H1 (cell line): ENCODE measurements at regions not wholly inside any gene's neighbourhood (a gene's known extent, or its start where the extent isn't known, plus 50 kb on each side); places are given as distances from the start of the nearest gene placed in this dataset.

Source experiments
- CTCF ChIA-PET: fragments of 300-600 bp; sonication (Branson Sonifier 250); formaldehyde crosslinking; loops from one replicate; lab custom pipeline; 2021; ENCODE audit not compliant: partially characterized antibody; lab: Charles Lee
- POLR2A ChIA-PET: fragments of 300-600 bp; sonication (Branson Sonifier 250); formaldehyde crosslinking; loops from one replicate; lab custom pipeline; 2021; ENCODE audit warnings: inconsistent platforms; ENCODE audit not compliant: partially characterized antibody; lab: Charles Lee
- DNase-seq, 2 experiments: peaks; one replicate each; pipeline versions ENCODE4 v3.0.0 to v3.0.0-alpha.2; 2010 to 2022; ENCODE audit warnings: low spot score in 2 of 2, low read depth in 1 of 2, mixed read lengths in 1 of 2
- FAIRE-seq: peaks from 2 replicates; lab custom pipeline; 2011; peaks lifted over from hg19 to GRCh38; lab: Jason Lieb, UNC
- H2AFZ ChIP-seq: 2 replicates; pipeline ENCODE4 v1.8.1; 2012; ENCODE audit warnings: low read length, inconsistent platforms
- H2AK5ac ChIP-seq: 2 replicates; pipeline ENCODE4 v1.6.1; 2013; ENCODE audit warnings: low read depth, low read length
- H2BK120ac ChIP-seq: replicated peaks from 2 replicates; pipeline ENCODE3; 2013; ENCODE audit warnings: low read depth, low read length, inconsistent platforms
- H2BK12ac ChIP-seq: 2 replicates; pipeline ENCODE4 v1.6.1; 2013; ENCODE audit warnings: low read depth, low read length
- H2BK15ac ChIP-seq: 2 replicates; pipeline ENCODE4 v1.6.1; 2013; ENCODE audit warnings: low read length
- H2BK20ac ChIP-seq: 2 replicates; pipeline ENCODE4 v1.6.1; 2013; ENCODE audit warnings: low read length
- H2BK5ac ChIP-seq: 2 replicates; pipeline ENCODE4 v1.6.1; 2013; ENCODE audit warnings: low read depth, low read length
- H3K14ac ChIP-seq: 2 replicates; pipeline ENCODE4 v1.6.1; 2013; ENCODE audit warnings: inconsistent platforms; ENCODE audit not compliant: insufficient read length
- H3K18ac ChIP-seq: 2 replicates; pipeline ENCODE4 v1.6.1; 2013; ENCODE audit warnings: low read length; ENCODE audit errors: extremely low read depth
- H3K23ac ChIP-seq: 2 replicates; pipeline ENCODE4 v1.6.1; 2013; ENCODE audit warnings: inconsistent platforms; ENCODE audit not compliant: insufficient read length
- H3K23me2 ChIP-seq: 2 replicates; pipeline ENCODE4 v1.6.1; 2013; ENCODE audit warnings: low read depth, low read length
- H3K27ac ChIP-seq: 2 replicates; pipeline ENCODE4 v1.6.1; 2011; ENCODE audit warnings: low read depth, low read length, inconsistent platforms
- H3K27me3 ChIP-seq, 4 experiments: replicated peaks in 1 of 4; 1 replicate in 1 of 4; 2 replicates in 3 of 4; pipeline versions ENCODE4 v1.6.1 to v1.8.1; 2011 to 2013; ENCODE audit warnings: low read length in 3 of 4, mild to moderate bottlenecking in 3 of 4, inconsistent platforms in 2 of 4, mixed read lengths in 2 of 4, moderate library complexity in 1 of 4; ENCODE audit not compliant: control insufficient read depth in 3 of 4, insufficient read depth in 3 of 4; ENCODE audit errors: extremely low read depth in 1 of 4
- H3K36me3 ChIP-seq, 4 experiments: 2 replicates each; pipeline versions ENCODE4 v1.6.1 to v1.8.1; 2011 to 2013; ENCODE audit warnings: mild to moderate bottlenecking in 4 of 4, low read length in 3 of 4, moderate library complexity in 2 of 4, control low read depth in 1 of 4, inconsistent platforms in 1 of 4; ENCODE audit not compliant: insufficient read depth in 4 of 4, control insufficient read depth in 2 of 4
- H3K4ac ChIP-seq: replicated peaks from 2 replicates; pipeline ENCODE3; 2013; ENCODE audit warnings: low read length, low read depth, mixed read lengths, inconsistent platforms; ENCODE audit not compliant: insufficient read length
- H3K4me1 ChIP-seq, 4 experiments: replicated peaks in 1 of 4; 1 replicate in 1 of 4; 2 replicates in 3 of 4; pipeline versions ENCODE4 v1.6.1 to v1.8.1; 2011 to 2013; ENCODE audit warnings: low read length in 3 of 4, inconsistent platforms in 2 of 4, mixed read lengths in 1 of 4; ENCODE audit not compliant: insufficient read depth in 4 of 4, control insufficient read depth in 3 of 4
- H3K4me2 ChIP-seq, 2 experiments: 2 replicates each; pipeline versions ENCODE4 v1.6.1 to v1.8.1; 2011 to 2013; ENCODE audit warnings: low read depth in 2 of 2, low read length in 2 of 2, control low read depth in 1 of 2, inconsistent platforms in 1 of 2, mild to moderate bottlenecking in 1 of 2; ENCODE audit not compliant: insufficient read depth in 1 of 2
- H3K4me3 ChIP-seq, 4 experiments: fragments of 200-600, 300-600 bp in 1 of 4; sonication (generic), shearing (Covaris generic), sonication (Bioruptor Twin) in 1 of 4; 2 replicates each; pipeline versions ENCODE4 v1.5.1 to v1.8.1; 2011 to 2016; ENCODE audit warnings: low read length in 4 of 4, low read depth in 3 of 4, control low read depth in 2 of 4, inconsistent platforms in 2 of 4, mild to moderate bottlenecking in 2 of 4, mixed read lengths in 1 of 4, moderate library complexity in 1 of 4; ENCODE audit not compliant: insufficient read depth in 2 of 4; ENCODE audit errors: extremely low read depth in 1 of 4
- H3K56ac ChIP-seq: replicated peaks from 2 replicates; pipeline ENCODE3; 2013; ENCODE audit warnings: low read depth, mild to moderate bottlenecking, mixed read lengths, low read length, inconsistent platforms; ENCODE audit not compliant: insufficient read length
- H3K79me1 ChIP-seq: 2 replicates; pipeline ENCODE4 v1.6.1; 2013; ENCODE audit warnings: low read depth, low read length, control low read depth
- H3K79me2 ChIP-seq, 2 experiments: 2 replicates each; pipeline versions ENCODE4 v1.6.1 to v1.8.1; 2012 to 2013; ENCODE audit warnings: low read length in 2 of 2, mild to moderate bottlenecking in 2 of 2, inconsistent platforms in 1 of 2; ENCODE audit not compliant: insufficient read depth in 2 of 2, control insufficient read depth in 1 of 2
- H3K9ac ChIP-seq, 4 experiments: replicated peaks in 1 of 4; 1 replicate in 1 of 4; 2 replicates in 3 of 4; pipeline versions ENCODE4 v1.6.1 to v1.8.1; 2011 to 2013; ENCODE audit warnings: low read depth in 3 of 4, low read length in 3 of 4, control low read depth in 2 of 4, mild to moderate bottlenecking in 2 of 4, moderate library complexity in 2 of 4, inconsistent platforms in 1 of 4; ENCODE audit errors: extremely low read depth in 1 of 4
- H3K9me3 ChIP-seq, 2 experiments: 2 replicates each; pipeline versions ENCODE4 v1.6.1 to v1.8.1; 2012 to 2013; ENCODE audit warnings: mild to moderate bottlenecking in 2 of 2, moderate library complexity in 2 of 2, control low read depth in 1 of 2, inconsistent platforms in 1 of 2, low read depth in 1 of 2, low read length in 1 of 2, mixed read lengths in 1 of 2; ENCODE audit not compliant: insufficient read depth in 2 of 2
- H4K20me1 ChIP-seq, 2 experiments: replicated peaks in 1 of 2; 2 replicates each; pipeline versions ENCODE3 to v1.8.1; 2011 to 2013; ENCODE audit warnings: inconsistent platforms in 2 of 2, low read length in 2 of 2, mild to moderate bottlenecking in 1 of 2; ENCODE audit not compliant: insufficient read depth in 2 of 2, control insufficient read depth in 1 of 2
- H4K5ac ChIP-seq: 2 replicates; pipeline ENCODE4 v1.6.1; 2013; ENCODE audit warnings: low read length, low read depth, mixed read lengths, inconsistent platforms; ENCODE audit not compliant: insufficient read length
- H4K8ac ChIP-seq: 2 replicates; pipeline ENCODE4 v1.8.0; 2013; ENCODE audit warnings: mild to moderate bottlenecking, moderate library complexity, low read length, inconsistent platforms; ENCODE audit not compliant: insufficient read depth; ENCODE audit errors: extremely low read depth
- H4K91ac ChIP-seq: replicated peaks from 2 replicates; pipeline ENCODE3; 2013; ENCODE audit warnings: low read length, mixed read lengths, inconsistent platforms; ENCODE audit not compliant: insufficient read length
- FOSL1 ChIP-seq: IDR thresholded peaks from 2 replicates; pipeline ENCODE4 v1.6.1; 2011; ENCODE audit warnings: mild to moderate bottlenecking, low read depth, low read length, moderate library complexity; ENCODE audit not compliant: insufficient read depth
- JUND ChIP-seq: IDR thresholded peaks from 2 replicates; pipeline ENCODE4 v1.6.1; 2011; ENCODE audit warnings: mild to moderate bottlenecking, improper control_type of control experiment, low read length
- MAFK ChIP-seq: IDR thresholded peaks from 2 replicates; pipeline ENCODE4 v1.6.1; 2012; ENCODE audit warnings: low read depth, mild to moderate bottlenecking, improper control_type of control experiment, low read length
- POLR2AphosphoS5 ChIP-seq: IDR thresholded peaks from 2 replicates; pipeline ENCODE4 v1.6.1; 2011; ENCODE audit warnings: low read depth, low read length
- RAD21 ChIP-seq, 2 experiments: IDR thresholded peaks in 1 of 2; conservative IDR thresholded peaks in 1 of 2; 2 replicates each; pipeline ENCODE4 v1.6.1; 2011; ENCODE audit warnings: low read depth in 2 of 2, low read length in 2 of 2, improper control_type of control experiment in 1 of 2, inconsistent platforms in 1 of 2, mild to moderate bottlenecking in 1 of 2, moderate library complexity in 1 of 2
- SP1 ChIP-seq: IDR thresholded peaks from 2 replicates; pipeline ENCODE4 v1.6.1; 2011; ENCODE audit warnings: low read depth, low read length
- SP2 ChIP-seq: IDR thresholded peaks from 2 replicates; pipeline ENCODE4 v1.6.1; 2012; ENCODE audit warnings: mild to moderate bottlenecking, low read length, inconsistent platforms
- SUZ12 ChIP-seq: fragments of 200-600 bp; sonication (generic); IDR thresholded peaks from 2 replicates; pipeline ENCODE4 v1.6.1; 2012; ENCODE audit warnings: mild to moderate bottlenecking, inconsistent platforms, low read length, moderate library complexity, mixed read lengths
- TAF7 ChIP-seq: optimal IDR thresholded peaks from 2 replicates; pipeline ENCODE3; 2011; ENCODE audit warnings: low read depth, mild to moderate bottlenecking, inconsistent platforms, low read length, moderate library complexity, borderline replicate concordance
- TEAD4 ChIP-seq: IDR thresholded peaks from 2 replicates; pipeline ENCODE4 v1.6.1; 2012; ENCODE audit warnings: low read depth, low read length, inconsistent platforms, mixed read lengths
- WGBS, 2 experiments: shearing (Covaris generic) in 1 of 2; methylation state at CpG; one replicate each; pipeline versions ENCODE4 v1.1.6 to v1.1.7; 2013 to 2015; ENCODE audit warnings: low lambda C conversion rate in 2 of 2, mixed read lengths in 2 of 2, inconsistent platforms in 1 of 2, low coverage in 1 of 2, missing lambda C conversion rate in 1 of 2; ENCODE audit not compliant: insufficient replicate concordance in 2 of 2, insufficient coverage in 1 of 2, insufficient read length in 1 of 2; ENCODE audit errors: extremely low coverage in 1 of 2, missing lambda C conversion rate in 1 of 2; 5-methylcytosine and 5-hydroxymethylcytosine counted together

DNA sequence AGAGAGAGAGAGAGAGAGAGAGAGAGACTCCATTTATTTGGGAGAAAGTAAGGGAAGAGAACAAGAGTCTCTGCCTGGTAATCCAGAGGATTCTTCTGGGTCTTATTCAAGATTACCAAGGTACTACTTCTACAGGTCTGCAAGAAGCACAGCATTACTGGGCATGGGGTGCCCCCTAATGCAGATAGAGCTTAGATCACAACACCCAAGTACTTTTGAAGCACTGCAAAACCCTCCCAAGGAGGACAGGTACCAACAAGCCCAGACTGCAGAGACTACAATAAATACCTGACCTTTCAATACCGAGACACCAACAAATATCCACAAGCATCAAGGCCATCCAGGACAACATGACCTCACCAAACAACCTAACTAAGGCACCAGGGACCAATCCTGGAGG lies 94.7 kb upstream of the PHF24 start:
- Histone ChIP-seq H3K18ac (no peak overlapping the region), H3K4me2 (no peak overlapping the region), H4K5ac (no peak overlapping the region), H3K27me3 (no peaks in the 10 kb centered on the region), H2BK5ac (no peak overlapping the region), H2BK12ac (no peak overlapping the region), H2BK20ac (no peak overlapping the region), H3K79me2 (no peaks in the 10 kb centered on the region), H4K20me1 (no peaks in the 10 kb centered on the region), H2BK15ac (no peak overlapping the region), H3K23me2 (no peaks in the 10 kb centered on the region), H3K14ac (no peak overlapping the region), H4K8ac (no peak overlapping the region), H3K4ac (no peak overlapping the region), H3K27ac (no peak overlapping the region), H2BK120ac (no peak overlapping the region), H4K91ac (no peak overlapping the region), H3K23ac (no peak overlapping the region), H3K4me1 (no peaks in the 10 kb centered on the region), H3K36me3 (no peaks in the 10 kb centered on the region), H2AK5ac (no peak overlapping the region), H2AFZ (no peak overlapping the region), H3K9me3 (peaks cover under 1 to 1% of the 10 kb centered on the region in 2 experiments; a peak in 3 of 4 replicates), H3K9ac (no peak overlapping the region), H3K79me1 (no peaks in the 10 kb centered on the region), H3K56ac (no peak overlapping the region), H3K4me3 (no peak overlapping the region)
- WGBS, 2 experiments, result 100% methylated on average over 1 of the region's 1 CpG; no CpG with 5 or more reads in 1 of the 2 experiments
- FAIRE-seq (no peak), DNase-seq (no peak)
- ChIA-PET CTCF (interaction anchor here (0.8 to 8.8 kb wide), 3 partner anchors 104 to 188 kb away, joined by 3 to 80 read pairs (median 3); no protein-coding TSS in a partner anchor), POLR2A (no interaction called here)
- TF ChIP-seq SP1, result no peak
- TF ChIP-seq TEAD4, result no peak
- TF ChIP-seq JUND, result no peak
- TF ChIP-seq POLR2AphosphoS5, result no peak
- TF ChIP-seq FOSL1, result no peak
- TF ChIP-seq RAD21 (IDR thresholded peaks at IDR 0.05 in 1 of 2, conservative IDR thresholded peaks at IDR 0.05 in 1 of 2; ENCODE audit: low read depth in 2 of 2, low read length in 2 of 2), result no peak
- no peak for TF ChIP-seq MAFK
- TF ChIP-seq SUZ12, result no peak
- no peak for TF ChIP-seq TAF7
- TF ChIP-seq SP2, result no peak
